HCT116 (cell line): ENCODE measurements at regions not wholly inside any gene's neighbourhood (a gene's known extent, or its start where the extent isn't known, plus 50 kb on each side); places are given as distances from the start of the nearest gene placed in this dataset.
A peak's percentile ranks its signal among the peaks of the same experiment; 100 is the strongest.

Experiments used
- ATAC-seq: fragments of 200-7000 bp; cut with Tn5 transposase; 2 replicates; pipeline ENCODE4 v1.9.1; 2020; ENCODE audit warnings: mild to moderate bottlenecking, moderate library complexity
- BruUV-seq: library from RNA; stranded (reverse); fragments of 400-500 nt; replicated peaks from 2 replicates; lab custom pipeline; 2021; lab: Mats Ljungman, UMichigan
- CTCF ChIA-PET: fragments of 300-600 bp; sonication (Branson Sonifier 250); formaldehyde crosslinking; loops from one replicate; lab custom pipeline; 2021; ENCODE audit warnings: antibody characterized with exemption; lab: Charles Lee
- POLR2A ChIA-PET: fragments of 300-600, 350-600 bp; sonication (Branson Sonifier 250); formaldehyde crosslinking; loops from one replicate; lab custom pipeline; 2021; ENCODE audit warnings: antibody characterized with exemption; lab: Charles Lee
- RAD21 ChIA-PET, 2 experiments: fragments of 300-600 bp; sonication (Branson Sonifier 250); formaldehyde crosslinking; loops; one replicate each; lab custom pipeline; 2023; ENCODE audit warnings: low total read pairs in 2 of 2; ENCODE audit not compliant: uncharacterized antibody in 2 of 2, unreplicated experiment in 2 of 2, low non-redundant PET in 1 of 2; lab: Charles Lee
- DNase-seq: peaks from one replicate; pipeline ENCODE4 v3.0.0-alpha.2; 2010; ENCODE audit warnings: low read depth, low spot score
- H2AFZ ChIP-seq: fragments of 200-600 bp; shearing (Covaris generic), sonication (generic); 2 replicates; pipeline ENCODE4 v1.6.1; 2017; ENCODE audit warnings: low read depth, mixed run types, mixed read lengths, antibody characterized with exemption, low read length; ENCODE audit not compliant: poor library complexity, severe bottlenecking
- H3K27ac ChIP-seq: 2 replicates; pipeline ENCODE4 v1.5.1; 2012; ENCODE audit warnings: low read depth, low read length
- H3K27me3 ChIP-seq: fragments of 200-600 bp; sonication (generic); 2 replicates; pipeline ENCODE4 v1.6.1; 2016; ENCODE audit warnings: mixed run types, low read length, mixed read lengths; ENCODE audit not compliant: insufficient read depth
- H3K36me3 ChIP-seq, 2 experiments: fragments of 200-500 bp in 1 of 2; fragments of 200-600 bp in 1 of 2; sonication (Bioruptor generic) in 1 of 2; sonication (generic) in 1 of 2; 2 replicates each; pipeline versions ENCODE4 v1.5.1 to v1.6.1; 2014 to 2016; ENCODE audit warnings: low read length in 2 of 2, inconsistent platforms in 1 of 2, mixed read lengths in 1 of 2, mixed run types in 1 of 2; ENCODE audit not compliant: insufficient read depth in 2 of 2, control insufficient read depth in 1 of 2
- H3K4me1 ChIP-seq, 2 experiments: fragments of 200-600 bp in 1 of 2; sonication (generic) in 1 of 2; 2 replicates each; pipeline versions ENCODE4 v1.5.1 to v1.6.1; 2012 to 2017; ENCODE audit warnings: low read length in 2 of 2, inconsistent platforms in 1 of 2, mild to moderate bottlenecking in 1 of 2, mixed read lengths in 1 of 2, mixed run types in 1 of 2, moderate library complexity in 1 of 2; ENCODE audit not compliant: insufficient read depth in 2 of 2, control insufficient read depth in 1 of 2
- H3K4me2 ChIP-seq: fragments of 200-600 bp; sonication (generic); 2 replicates; pipeline ENCODE4 v1.6.1; 2017; ENCODE audit warnings: mixed run types, low read length, mixed read lengths
- H3K4me3 ChIP-seq, 2 experiments: fragments of 200-600 bp in 1 of 2; sonication (generic) in 1 of 2; replicated peaks in 1 of 2; 2 replicates each; pipeline ENCODE4 v1.5.1; 2011 to 2016; ENCODE audit warnings: low read length in 2 of 2, control low read depth in 1 of 2, low read depth in 1 of 2, mild to moderate bottlenecking in 1 of 2, mixed read lengths in 1 of 2, mixed run types in 1 of 2
- H3K79me2 ChIP-seq: fragments of 200-600 bp; sonication (generic); 2 replicates; pipeline ENCODE4 v1.6.1; 2017; ENCODE audit warnings: mild to moderate bottlenecking, mixed run types, low read length, moderate library complexity, mixed read lengths; ENCODE audit not compliant: insufficient read depth
- H3K9ac ChIP-seq: fragments of 200-600 bp; sonication (generic); 2 replicates; pipeline ENCODE4 v1.6.1; 2016; ENCODE audit warnings: low read length, mixed read lengths
- H3K9me2 ChIP-seq: fragments of 200-600 bp; sonication (generic), shearing (Covaris generic); 2 replicates; pipeline ENCODE4 v1.6.1; 2017; ENCODE audit warnings: mixed run types, mild to moderate bottlenecking, moderate library complexity; ENCODE audit not compliant: insufficient read depth
- H3K9me3 ChIP-seq, 2 experiments: fragments of 200-500 bp in 1 of 2; fragments of 200-600 bp in 1 of 2; sonication (Bioruptor generic) in 1 of 2; sonication (generic) in 1 of 2; 2 replicates each; pipeline ENCODE4 v1.6.1; 2014 to 2017; ENCODE audit warnings: low read length in 2 of 2, mixed read lengths in 2 of 2, inconsistent platforms in 1 of 2, low read depth in 1 of 2, mild to moderate bottlenecking in 1 of 2, mixed run types in 1 of 2, moderate library complexity in 1 of 2; ENCODE audit not compliant: control insufficient read depth in 1 of 2, insufficient read depth in 1 of 2
- H4K20me1 ChIP-seq: fragments of 200-600 bp; sonication (generic), shearing (Covaris generic); 2 replicates; pipeline ENCODE4 v1.6.1; 2017; ENCODE audit warnings: mixed run types, mild to moderate bottlenecking, moderate library complexity; ENCODE audit not compliant: insufficient read depth
- ATF3 ChIP-seq: IDR thresholded peaks from 2 replicates; pipeline ENCODE4 v1.6.1; 2012
- CBX3 ChIP-seq: IDR thresholded peaks from 2 replicates; pipeline ENCODE4 v1.6.1; 2012; ENCODE audit warnings: low read depth
- EZH2phosphoT487 ChIP-seq: fragments of 200-600 bp; IDR thresholded peaks from 2 replicates; pipeline ENCODE4 v1.6.1; 2018; ENCODE audit warnings: antibody characterized with exemption, borderline replicate concordance
- FOSL1 ChIP-seq: IDR thresholded peaks from 2 replicates; pipeline ENCODE4 v1.6.1; 2012; ENCODE audit warnings: low read depth
- MAX ChIP-seq: IDR thresholded peaks from 2 replicates; pipeline ENCODE4 v1.6.1; 2012
- SP1 ChIP-seq: IDR thresholded peaks from 2 replicates; pipeline ENCODE4 v1.6.1; 2012; ENCODE audit warnings: low read depth
- intact Hi-C: fragments of 100-400 bp; cut with micrococcal nuclease; formaldehyde crosslinking; loops from 2 replicates; pipeline ENCODE4 v1.10.0; 2022

- Histone ChIP-seq H3K4me2 (no peak overlapping the region), H3K9me2 (no peaks in the 10 kb centered on the region), H3K4me3 (no peak overlapping the region), H3K9ac (no peak overlapping the region), H3K27ac (no peak overlapping the region), H4K20me1 (no peaks in the 10 kb centered on the region), H3K27me3 (peaks cover 17% of the 10 kb centered on the region; the same call in 1 of the 2 replicates), H3K4me1 (no peaks in the 10 kb centered on the region), H3K9me3 (no peaks in the 10 kb centered on the region), H3K36me3 (no peaks in the 10 kb centered on the region), H3K79me2 (no peaks in the 10 kb centered on the region), H2AFZ (no peak overlapping the region)
- ChIA-PET CTCF (no interaction called here), RAD21 (no interaction called here), POLR2A (no interaction called here)
- TF ChIP-seq SP1 = no peak
- no peak for TF ChIP-seq CBX3
- DNase-seq (no peak), ATAC-seq (peak; percentile 59)
- no TSS peak for BruUV-seq
- intact Hi-C loops = no loop called here
These were observed 92.4 kb downstream of the HAPSTR1 start for GRCh38 chr16:9183682-9184353.

- Histone ChIP-seq H3K27ac (no peak overlapping the region), H4K20me1 (no peaks in the 10 kb centered on the region), H2AFZ (no peak overlapping the region), H3K27me3 (peaks cover 20% of the 10 kb centered on the region; the same call in 1 of the 2 replicates), H3K4me3 (no peak overlapping the region), H3K4me2 (no peak overlapping the region), H3K9ac (no peak overlapping the region), H3K36me3 (no peaks in the 10 kb centered on the region), H3K4me1 (no peaks in the 10 kb centered on the region), H3K9me3 (no peaks in the 10 kb centered on the region), H3K9me2 (no peaks in the 10 kb centered on the region), H3K79me2 (no peaks in the 10 kb centered on the region)
- RAD21 ChIA-PET = no interaction called here
- no TSS peak for BruUV-seq
- POLR2A ChIA-PET = no interaction called here
- ATAC-seq (no peak), DNase-seq (no peak)
- CTCF ChIA-PET = no interaction called here
- intact Hi-C loops = no loop called here
- TF ChIP-seq EZH2phosphoT487 (no peak), ATF3 (no peak), MAX (no peak), FOSL1 (no peak)
These were observed 92.9 kb downstream of the HAPSTR1 start for GRCh38 chr16:9184354-9184690.
